ENCODE measurements at regions not wholly inside any gene's neighbourhood (a gene's known extent, or its start where the extent isn't known, plus 50 kb on each side); places are given as distances from the start of the nearest gene placed in this dataset.

GRCh38 chr7:41149576-41149975, 553.3 kb downstream of the INHBA start:
- TF ChIP-seq CTCF (IDR thresholded peaks at IDR 0.05): no peak
- no peak for TF ChIP-seq POLR2A (IDR thresholded peaks at IDR 0.05)
- no peak for TF ChIP-seq POLR2AphosphoS5 (IDR thresholded peaks at IDR 0.05)

Measured in breast epithelium (tissue), 3 donors.